ENCODE measurements at regions not wholly inside any gene's neighbourhood (a gene's known extent, or its start where the extent isn't known, plus 50 kb on each side); places are given as distances from the start of the nearest gene placed in this dataset.
"Not testable (repeated sequence)": the region's sequence is repeated elsewhere in the genome, so short reads cannot be mapped to it uniquely, and the experiment has no call there.

DNA sequence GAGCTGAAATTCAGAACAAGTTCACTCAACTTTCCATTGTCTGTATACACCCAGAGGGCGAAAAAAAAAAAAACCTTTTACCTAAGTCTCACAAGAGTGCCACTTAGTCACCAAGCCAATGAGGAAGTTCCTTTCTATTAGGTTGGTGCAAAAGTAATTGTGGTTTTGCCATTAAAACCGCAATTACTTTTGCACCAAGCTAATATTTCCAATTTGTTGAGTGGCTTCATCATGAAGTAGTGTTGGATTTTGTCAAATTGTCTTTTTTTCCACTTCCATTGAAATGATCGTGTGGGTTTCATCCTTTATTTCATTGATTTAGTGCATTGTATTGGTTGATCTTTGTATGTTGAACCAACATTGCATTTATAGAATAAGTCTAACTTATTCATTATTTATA, 253.9 kb downstream of the ZIC4 start:
- DNase-seq, result no peak

- no peak for DNase-seq
Measured at GRCh38 chr3:147141516-147142288, 264.6 kb downstream of the ZIC4 start.

DNA sequence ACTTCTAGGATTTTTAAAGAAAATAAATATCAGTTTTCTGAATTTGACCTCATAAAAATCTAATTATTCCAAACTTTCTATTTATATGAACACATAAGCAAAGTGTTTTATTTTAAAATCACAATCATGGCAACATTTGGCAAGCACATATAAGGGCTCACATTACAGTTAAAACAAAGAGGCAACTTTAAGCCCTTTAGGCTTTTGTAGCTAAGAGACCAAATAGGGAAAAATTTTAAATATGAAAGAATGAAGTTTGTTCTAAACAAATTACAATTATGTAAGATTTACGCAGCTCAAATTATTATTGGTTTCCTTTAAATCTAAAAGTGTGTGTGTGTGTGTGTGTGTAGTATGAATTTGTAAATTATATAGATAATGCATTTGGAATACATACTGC, 267.0 kb downstream of the ZIC4 start:
- no peak for DNase-seq

DNA sequence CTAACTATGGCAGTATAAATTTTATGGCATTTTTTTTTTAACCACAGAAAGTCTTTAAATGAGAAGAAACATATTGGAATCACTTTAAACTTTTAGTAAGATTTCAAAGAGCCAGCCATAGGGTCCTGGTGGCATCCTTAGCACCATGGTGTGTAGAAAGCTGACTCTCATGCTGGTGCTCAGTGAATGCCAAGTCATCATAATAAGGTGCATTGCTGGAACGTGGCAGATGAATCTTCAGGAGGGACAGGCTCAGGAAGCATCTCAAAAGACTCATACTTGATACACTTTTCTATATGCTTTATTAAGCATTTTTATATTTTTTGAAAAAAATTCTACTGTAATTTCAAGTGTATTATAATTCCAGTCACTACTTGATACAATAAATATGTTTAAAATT, 274.2 kb downstream of the ZIC4 start:
- no peak for DNase-seq

- DNase-seq, result no peak
Measured at GRCh38 chr3:147130461-147130860, 275.9 kb downstream of the ZIC4 start.

- DNase-seq, result no peak
Measured at GRCh38 chr3:147129665-147130064, 276.7 kb downstream of the ZIC4 start.

DNA sequence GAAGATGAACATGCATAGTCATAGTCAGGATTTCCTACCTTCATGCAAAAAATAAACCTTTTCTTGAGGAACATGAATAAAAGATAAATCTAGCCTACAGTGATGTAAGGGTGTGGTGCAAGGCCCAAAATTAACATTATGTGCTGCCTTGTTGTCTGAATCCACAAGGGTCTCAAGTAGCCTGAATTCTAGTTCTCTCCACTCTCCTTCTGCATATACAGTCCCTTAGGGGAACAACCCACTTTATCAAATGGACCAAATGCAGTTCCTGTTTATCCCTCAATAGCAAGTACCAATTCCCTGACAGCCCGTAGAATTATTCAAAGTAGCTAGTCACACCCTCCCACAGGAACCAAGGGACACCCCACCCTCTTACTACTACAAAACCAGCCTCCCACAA, 284.0 kb downstream of the ZIC4 start:
- DNase-seq, result no peak

DNA sequence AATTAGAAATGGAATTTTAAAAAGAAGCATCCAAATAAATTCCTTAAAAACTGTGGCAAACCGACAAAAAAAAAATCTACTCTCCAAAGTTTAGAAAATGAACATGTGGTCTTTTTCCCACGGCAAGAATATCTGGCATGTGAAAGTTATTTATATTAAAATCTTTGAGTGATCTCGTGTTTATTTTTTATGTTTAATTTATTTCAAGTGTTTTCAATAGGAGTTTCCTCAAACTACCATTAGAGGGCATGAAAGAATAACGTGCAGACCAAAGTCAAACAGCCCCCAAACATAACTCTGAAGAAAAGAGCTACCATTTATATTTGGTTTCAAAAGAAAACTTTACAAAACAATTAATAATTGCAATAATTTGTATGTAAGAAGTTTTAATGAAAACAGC, 286.4 kb downstream of the ZIC4 start:
- DNase-seq, result no peak

DNA sequence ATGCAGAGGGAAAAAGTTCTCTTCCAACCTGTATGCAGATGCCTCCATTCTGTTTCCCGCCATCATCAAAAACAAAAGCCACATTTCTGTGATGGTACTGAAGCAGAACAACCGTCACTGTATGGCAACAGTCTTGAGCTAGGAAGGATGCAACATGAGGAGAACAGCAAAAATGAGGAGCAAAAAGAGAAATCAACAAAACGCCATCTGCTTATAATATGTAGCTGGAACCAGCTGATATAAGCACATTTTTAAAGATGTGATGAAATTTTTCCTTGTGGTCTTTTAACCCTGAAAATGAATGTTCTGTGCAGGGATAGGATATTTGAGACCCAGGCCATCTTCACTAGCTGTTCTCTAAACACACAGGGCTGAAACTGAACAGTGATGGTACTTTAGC, 287.0 kb downstream of the ZIC4 start:
- DNase-seq, result no peak

- no peak for DNase-seq
Measured at GRCh38 chr3:147118611-147119010, 287.7 kb downstream of the ZIC4 start.

DNA sequence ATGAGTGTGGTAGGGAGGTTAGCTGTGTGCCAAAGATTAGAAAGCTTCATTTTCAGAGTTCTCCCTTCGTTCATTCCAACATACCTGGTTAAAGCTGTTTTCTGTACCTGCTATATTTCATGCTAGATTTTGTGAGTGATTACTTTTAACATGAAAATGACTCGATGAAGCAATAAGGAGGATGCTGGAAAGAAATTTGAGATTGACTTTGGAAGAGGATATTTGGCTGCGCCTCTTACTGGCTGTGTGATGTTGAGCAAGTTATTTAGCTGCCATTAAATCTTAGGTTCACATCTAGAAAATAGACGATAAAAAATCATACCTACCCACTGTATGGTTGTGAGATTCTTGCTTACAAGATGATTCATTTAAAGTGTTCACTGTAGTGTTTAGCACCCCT, 288.7 kb downstream of the ZIC4 start:
- no peak for DNase-seq

DNA sequence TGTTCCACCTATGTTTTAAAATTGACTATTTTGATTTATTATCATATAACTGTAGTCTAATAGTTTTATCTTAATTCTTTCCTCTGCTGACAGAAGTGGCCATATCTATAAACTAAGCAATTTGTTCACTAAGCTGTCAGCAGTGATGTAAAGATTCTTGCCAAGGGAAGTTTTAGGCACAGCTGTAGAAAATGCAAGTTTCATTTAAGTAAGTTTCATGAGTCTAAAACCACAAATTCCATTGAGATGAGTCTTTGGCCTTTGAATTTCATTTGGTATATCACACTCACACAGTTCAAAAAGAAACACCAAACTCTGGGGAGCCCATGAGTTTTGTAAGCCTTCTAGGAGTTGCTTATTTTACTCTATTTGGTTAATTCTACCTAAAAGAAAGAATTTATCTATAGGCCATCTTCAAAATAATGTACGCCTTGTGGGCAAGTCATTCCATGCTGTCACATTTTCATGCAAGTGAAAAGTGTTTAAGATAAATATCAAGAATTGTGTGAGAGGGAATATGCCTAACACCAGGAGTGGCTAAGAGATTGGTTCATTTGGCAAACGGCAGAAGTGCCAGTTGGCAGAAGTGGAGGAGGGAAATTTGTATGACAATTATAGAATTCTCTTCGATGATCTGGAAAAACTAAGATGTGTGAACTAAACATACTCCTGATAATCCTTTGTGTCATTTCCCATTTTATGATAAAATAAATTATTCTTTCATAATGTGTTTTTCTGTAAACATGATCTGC, 292.9 kb downstream of the ZIC4 start:
- no peak for DNase-seq

GRCh38 chr3:147099076-147099475, 307.3 kb downstream of the ZIC4 start:
- no peak for DNase-seq

GRCh38 chr3:147090461-147090860, 315.9 kb downstream of the ZIC4 start:
- no peak for DNase-seq

- no peak for DNase-seq
Measured at GRCh38 chr3:147089286-147089685, 317.1 kb downstream of the ZIC4 start.

DNA sequence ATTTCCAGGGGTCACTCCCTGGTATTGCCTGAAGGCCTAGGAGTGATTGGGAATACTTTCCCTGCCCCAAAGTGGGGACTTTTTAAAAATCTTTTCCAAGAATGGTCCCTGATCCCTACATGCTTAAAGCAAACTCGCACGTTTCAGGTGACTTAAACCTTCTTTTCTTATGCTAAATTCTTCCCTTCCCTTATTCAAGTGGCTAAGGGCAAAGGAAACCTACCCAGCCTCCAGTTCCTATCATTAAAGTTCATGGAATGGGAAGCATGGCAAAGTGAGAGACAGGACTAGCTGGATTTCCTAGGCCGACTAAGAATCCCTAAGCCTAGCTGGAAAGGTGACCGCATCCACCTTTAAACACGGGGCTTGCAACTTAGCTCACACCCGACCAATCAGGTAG, 346.8 kb downstream of the ZIC4 start:
- DNase-seq, result not testable (repeated sequence)

GRCh38 chr3:147049821-147050220, 356.5 kb downstream of the ZIC4 start:
- DNase-seq, result peak; percentile 40

DNA sequence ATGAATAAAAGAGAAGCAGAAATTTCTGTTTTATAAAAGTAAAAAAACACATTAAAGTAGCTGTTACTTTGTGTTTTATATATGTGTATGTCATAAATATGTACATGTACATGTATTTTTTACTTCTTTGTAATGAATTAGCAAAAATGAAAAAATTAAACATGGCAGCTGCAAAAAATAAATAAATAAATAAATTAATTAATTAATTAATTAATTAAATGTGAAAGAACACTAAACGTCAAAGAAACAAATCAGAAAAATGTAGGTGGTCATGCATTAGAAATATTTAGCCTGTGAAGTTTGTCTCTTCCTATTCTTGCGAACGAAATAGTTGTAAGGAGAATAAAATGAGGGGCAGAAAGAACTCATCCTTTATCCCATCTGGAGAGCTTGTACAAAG, 357.0 kb downstream of the ZIC4 start:
- no peak for DNase-seq

GRCh38 chr3:147046916-147047315, 359.4 kb downstream of the ZIC4 start:
- no peak for DNase-seq

- no peak for DNase-seq
Measured at GRCh38 chr3:147038481-147038880, 367.9 kb downstream of the ZIC4 start.

DNA sequence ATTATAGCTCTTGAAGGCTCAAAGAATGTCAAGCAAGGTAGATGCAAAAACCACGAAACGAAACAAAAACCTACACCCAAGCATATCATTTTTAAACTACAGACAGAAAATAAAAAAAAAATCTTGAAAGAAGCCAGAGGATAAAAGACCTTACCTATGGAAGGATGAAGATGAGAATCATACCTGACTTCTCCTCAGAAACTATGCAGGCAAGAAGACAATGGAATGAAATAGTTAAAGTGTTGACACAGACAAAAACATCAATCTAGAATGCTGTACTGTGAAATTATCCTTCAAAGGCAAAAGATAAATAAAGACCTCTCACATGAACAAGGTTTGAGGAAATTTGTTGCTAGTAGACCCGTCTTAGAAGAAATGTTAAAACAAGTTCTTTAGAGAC, 372.0 kb downstream of the ZIC4 start:
- no peak for DNase-seq

GRCh38 chr3:147030274-147030673, 376.1 kb downstream of the ZIC4 start:
- DNase-seq, result no peak

DNA sequence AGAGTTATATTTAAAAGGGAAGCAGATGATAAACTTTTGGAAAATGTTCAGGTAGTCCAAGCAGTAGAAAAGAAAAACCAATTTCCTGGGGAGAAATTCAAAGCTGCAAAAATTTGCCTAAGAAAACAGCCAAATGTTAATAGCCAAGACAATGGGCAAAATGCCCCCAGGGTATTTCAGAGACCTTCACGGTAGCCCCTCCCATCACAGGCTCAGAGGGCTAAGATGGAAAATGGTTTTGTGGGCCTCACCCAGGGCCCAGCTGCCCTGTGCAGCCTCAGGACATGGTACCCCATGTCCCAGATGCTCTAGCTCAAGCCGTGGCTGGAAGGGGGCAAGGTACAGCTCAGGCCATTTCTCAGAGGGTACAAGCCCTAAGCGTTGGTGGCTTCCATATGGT, 391.0 kb downstream of the ZIC4 start:
- no peak for DNase-seq

DNA sequence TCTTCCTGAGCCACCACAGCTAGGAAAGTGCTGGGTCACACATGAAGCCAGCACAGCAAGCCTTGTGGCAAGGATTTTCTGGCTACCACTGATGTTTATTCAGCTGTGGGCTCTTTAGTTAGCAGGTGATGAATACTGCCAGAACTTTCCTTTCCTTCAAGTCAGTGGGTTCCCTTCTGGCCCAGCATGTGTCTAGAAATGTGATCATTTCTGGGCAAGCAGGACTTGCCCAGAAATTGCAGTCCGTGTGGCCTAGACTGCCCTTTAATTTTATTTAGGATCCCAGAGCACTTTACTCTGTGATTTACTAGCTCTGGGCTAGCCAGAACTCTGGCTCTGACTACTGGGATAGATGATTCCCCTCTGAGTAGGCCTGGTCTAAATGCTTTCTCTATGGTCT, 397.5 kb downstream of the ZIC4 start:
- no peak for DNase-seq

GRCh38 chr3:147008458-147008857, 397.9 kb downstream of the ZIC4 start:
- DNase-seq, result no peak

Measured in left hindlimb (tissue), 1 donor.